Common myeloid progenitor, CD34-positive (primary cell): ENCODE measurements at regions not wholly inside any gene's neighbourhood (a gene's known extent, or its start where the extent isn't known, plus 50 kb on each side); places are given as distances from the start of the nearest gene placed in this dataset.
"Not testable (repeated sequence)": the region's sequence is repeated elsewhere in the genome, so short reads cannot be mapped to it uniquely, and the experiment has no call there.

ENCODE experiments used
- CTCF ChIA-PET: fragments of 350-600 bp; sonication (Branson Sonifier 250); formaldehyde crosslinking; loops from one replicate; lab custom pipeline; 2021; ENCODE audit warnings: antibody characterized with exemption; lab: Charles Lee
- POLR2A ChIA-PET: fragments of 350-600 bp; sonication (Branson Sonifier 250); formaldehyde crosslinking; loops from one replicate; lab custom pipeline; 2021; ENCODE audit warnings: antibody characterized with exemption; lab: Charles Lee
- DNase-seq, 3 donors: peaks; one replicate each; pipeline versions ENCODE4 v3.0.0 to v3.0.0-alpha.2; 2013
- H3K27ac ChIP-seq, 2 experiments: 1 replicate in 1 of 2; 2 replicates in 1 of 2; pipeline ENCODE4 v1.7.0; 2013; ENCODE audit warnings: inconsistent platforms in 2 of 2, low read length in 2 of 2, mild to moderate bottlenecking in 2 of 2, low read depth in 1 of 2, moderate library complexity in 1 of 2; ENCODE audit not compliant: severe bottlenecking in 2 of 2, insufficient read depth in 1 of 2, poor library complexity in 1 of 2
- H3K27me3 ChIP-seq, 5 experiments: replicated peaks in 2 of 5; 1 replicate in 3 of 5; 2 replicates in 2 of 5; pipeline versions ENCODE4 v1.6.1 to v1.7.0; 2013; ENCODE audit warnings: low read length in 4 of 5, mild to moderate bottlenecking in 2 of 5, moderate library complexity in 2 of 5, inconsistent platforms in 1 of 5; ENCODE audit not compliant: insufficient read depth in 5 of 5, control insufficient read depth in 4 of 5
- H3K36me3 ChIP-seq, 4 experiments: 1 replicate in 2 of 4; 2 replicates in 2 of 4; pipeline versions ENCODE4 v1.6.1 to v1.7.0; 2013; ENCODE audit warnings: low read length in 3 of 4, control low read depth in 1 of 4, mild to moderate bottlenecking in 1 of 4; ENCODE audit not compliant: control insufficient read depth in 4 of 4, insufficient read depth in 4 of 4
- H3K4me1 ChIP-seq, 4 experiments: 1 replicate in 3 of 4; 2 replicates in 1 of 4; pipeline versions ENCODE4 v1.6.1 to v1.7.1; 2013; ENCODE audit warnings: low read length in 3 of 4, mild to moderate bottlenecking in 3 of 4, control low read depth in 1 of 4, inconsistent platforms in 1 of 4, moderate library complexity in 1 of 4; ENCODE audit not compliant: control insufficient read depth in 4 of 4, insufficient read depth in 4 of 4; ENCODE audit errors: control extremely low read depth in 1 of 4
- H3K4me3 ChIP-seq, 7 experiments: 1 replicate in 4 of 7; 2 replicates in 3 of 7; pipeline versions ENCODE4 v1.5.1 to v1.7.0; 2013; ENCODE audit warnings: mild to moderate bottlenecking in 7 of 7, low read length in 6 of 7, moderate library complexity in 6 of 7, inconsistent platforms in 2 of 7, low read depth in 2 of 7, control low read depth in 1 of 7; ENCODE audit not compliant: insufficient read depth in 4 of 7, control insufficient read depth in 1 of 7; ENCODE audit errors: extremely low read depth in 1 of 7
- H3K9me3 ChIP-seq, 5 experiments: 1 replicate in 4 of 5; 2 replicates in 1 of 5; pipeline versions ENCODE4 v1.6.1 to v1.7.1; 2013; ENCODE audit warnings: low read length in 4 of 5, mild to moderate bottlenecking in 2 of 5, inconsistent platforms in 1 of 5, low read depth in 1 of 5, moderate library complexity in 1 of 5; ENCODE audit not compliant: control insufficient read depth in 4 of 5, insufficient read depth in 2 of 5; ENCODE audit errors: control extremely low read depth in 1 of 5
- WGBS: methylation state at CpG from one replicate; pipeline ENCODE4 v1.1.5; 2013; ENCODE audit not compliant: insufficient coverage; 5-methylcytosine and 5-hydroxymethylcytosine counted together

DNA sequence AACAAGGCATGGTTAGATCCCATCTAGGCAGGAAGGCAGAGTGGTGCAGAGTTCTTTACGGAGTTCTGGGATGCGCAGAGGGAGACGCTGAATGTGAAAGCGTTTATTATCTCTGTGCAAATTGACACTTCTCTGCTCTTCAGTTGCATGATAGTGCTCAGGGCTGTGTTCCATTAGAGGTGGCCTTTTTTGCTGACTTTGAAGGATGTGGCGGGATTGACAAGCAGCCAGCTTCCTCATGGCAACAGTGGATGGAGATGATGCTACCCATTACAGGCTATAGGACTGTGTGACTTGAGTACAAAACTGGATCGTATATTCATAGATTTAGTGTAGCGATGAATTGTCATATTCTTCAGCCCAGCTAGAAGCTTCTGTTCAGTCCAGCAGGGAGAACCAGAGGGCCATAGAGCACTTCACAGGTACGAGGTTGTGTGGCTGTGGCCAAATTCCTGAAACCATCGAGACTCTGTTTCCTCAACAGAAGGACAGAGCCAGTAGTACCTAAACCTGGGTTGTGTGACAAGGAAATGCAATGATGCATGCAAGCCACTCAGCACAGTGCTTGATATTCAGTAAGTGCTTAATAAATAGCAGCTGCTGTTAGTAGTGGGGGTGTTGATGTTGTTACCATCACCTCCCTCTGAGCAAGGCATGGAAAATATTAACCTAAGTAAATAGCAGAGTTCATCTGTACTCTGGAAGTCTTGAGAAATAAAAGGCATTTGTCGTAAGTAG is 430.0 kb upstream of the KAZN start:
- ChIA-PET POLR2A (no interaction called here), CTCF (no interaction called here)
- H3K4me1 ChIP-seq: no peaks in the 10 kb centered on the region

DNA sequence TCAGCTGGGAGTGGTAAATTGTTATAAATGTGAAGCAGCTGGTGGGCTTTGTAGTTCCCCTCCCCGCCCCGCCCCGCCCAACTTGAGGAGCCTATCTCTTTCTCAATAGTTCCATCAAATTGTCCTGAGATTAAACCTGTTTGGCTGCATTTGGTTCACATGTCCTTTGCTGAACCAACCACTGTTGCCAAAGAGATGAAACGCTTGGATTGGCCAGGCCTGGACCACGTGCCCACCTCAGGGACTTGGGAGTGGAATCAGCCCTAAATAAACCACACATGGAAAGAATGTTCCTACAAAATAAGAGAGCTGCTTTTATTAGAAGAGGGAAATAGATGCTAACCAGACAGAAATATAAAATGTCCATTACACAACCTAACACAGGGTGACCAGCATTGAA is 424.9 kb upstream of the KAZN start:
- WGBS: 100% methylated on average over 3 of the region's 5 CpGs
- Histone ChIP-seq H3K36me3 (no peaks in the 10 kb centered on the region), H3K27me3 (peaks cover 0 to 12% (median 2%) of the 10 kb centered on the region in 5 experiments), H3K9me3 (peaks cover 0 to 6% (median 2%) of the 10 kb centered on the region in 5 experiments), H3K4me3 (no peak overlapping the region), H3K4me1 (no peaks in the 10 kb centered on the region), H3K27ac (no peak overlapping the region)
- ChIA-PET CTCF (no interaction called here), POLR2A (no interaction called here)
- DNase-seq: no peak

More for the DNA sequence above, 430.0 kb upstream of the KAZN start:
- Histone ChIP-seq H3K4me3 (no peak overlapping the region), H3K27me3 (peaks cover 0 to 2% (median 0%) of the 10 kb centered on the region in 5 experiments), H3K9me3 (peaks cover 0 to 10% (median 8%) of the 10 kb centered on the region in 5 experiments), H3K27ac (no peak overlapping the region), H3K36me3 (no peaks in the 10 kb centered on the region)
- DNase-seq: no peak
- WGBS: 92% methylated on average over 10 of the region's 10 CpGs

DNA sequence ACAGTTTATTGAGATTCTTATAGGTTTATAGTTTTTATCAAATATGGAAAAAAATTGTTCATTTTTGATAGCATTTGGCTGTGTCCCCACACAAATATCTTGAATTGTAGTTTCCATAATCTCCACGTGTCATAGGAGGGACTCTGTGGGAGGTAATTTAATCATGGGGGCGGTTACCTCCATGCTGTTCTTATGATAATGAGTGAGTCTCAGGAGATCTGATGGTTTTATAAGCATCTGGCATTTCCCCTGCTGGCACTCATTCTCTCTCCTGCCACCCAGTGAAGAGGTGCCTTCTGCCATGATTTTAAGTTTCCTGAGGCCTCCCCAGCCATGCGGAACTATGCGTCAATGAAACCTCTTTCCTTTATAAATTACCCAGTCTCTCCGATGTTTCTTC is 420.6 kb upstream of the KAZN start:
- H3K36me3 ChIP-seq, H3K4me3 ChIP-seq, H3K27ac ChIP-seq, H3K9me3 ChIP-seq, CTCF ChIA-PET, POLR2A ChIA-PET, DNase-seq, H3K4me1 ChIP-seq: not testable (repeated sequence)
- WGBS: 86% methylated on average over 3 of the region's 5 CpGs
- peaks cover 0 to 44% (median 3%) of the 10 kb centered on the region in 5 experiments for H3K27me3 ChIP-seq

DNA sequence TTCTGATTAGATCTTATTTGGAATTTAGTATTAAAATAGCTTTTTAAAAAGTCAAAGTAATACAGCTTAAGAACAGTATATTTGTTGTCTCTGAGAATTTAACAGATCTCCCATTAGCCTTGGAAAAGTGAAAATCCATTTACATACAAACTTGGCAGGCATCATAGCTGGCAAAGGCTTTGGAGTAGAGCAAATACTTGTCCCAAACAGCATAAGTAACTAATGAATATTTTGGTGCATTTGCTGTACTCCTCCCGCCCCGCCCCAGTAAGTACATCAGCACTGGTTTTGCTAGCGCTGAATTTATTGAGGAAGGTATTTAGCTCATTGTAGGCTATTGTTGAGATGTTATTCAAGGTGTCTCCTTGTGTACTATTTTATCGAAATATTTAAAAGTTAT is 417.7 kb upstream of the KAZN start:
- Histone ChIP-seq H3K27ac (no peak overlapping the region), H3K4me1 (no peaks in the 10 kb centered on the region), H3K9me3 (no peaks in the 10 kb centered on the region), H3K4me3 (no peak overlapping the region), H3K36me3 (no peaks in the 10 kb centered on the region), H3K27me3 (peaks cover 0 to 51% (median 3%) of the 10 kb centered on the region in 5 experiments)
- no peak for DNase-seq
- WGBS: 83% methylated on average over 3 of the region's 4 CpGs
- ChIA-PET CTCF (no interaction called here), POLR2A (no interaction called here)

DNA sequence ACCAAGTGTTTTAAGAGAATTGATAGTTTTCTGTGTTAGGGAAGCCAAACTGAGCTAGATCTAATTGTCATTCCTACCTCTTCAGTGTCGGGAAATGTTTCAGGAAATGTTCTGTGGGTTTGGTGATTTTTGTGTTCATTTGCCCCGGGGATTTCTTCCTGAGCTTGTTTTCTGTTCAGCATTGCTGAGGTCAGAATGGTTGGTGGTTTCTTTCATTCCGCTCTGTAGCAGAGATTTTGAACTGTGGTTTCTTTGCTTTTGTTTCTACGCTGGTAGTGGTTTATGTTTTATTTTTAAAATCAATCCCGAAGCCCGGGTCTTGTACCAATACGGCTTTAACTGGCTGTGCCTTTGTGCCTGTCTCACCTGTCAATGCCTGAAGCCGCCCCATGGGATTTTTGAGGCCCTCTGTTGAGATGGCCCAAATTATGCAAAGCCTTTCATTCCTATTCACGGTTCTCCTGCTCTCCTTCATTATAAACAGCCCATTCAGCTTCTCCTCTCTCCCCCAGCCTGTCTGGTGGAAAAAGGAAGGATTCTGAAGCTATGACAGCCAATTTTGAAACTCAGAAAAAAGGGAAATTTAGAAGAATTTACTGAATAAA is 417.2 kb upstream of the KAZN start:
- ChIA-PET CTCF (no interaction called here), POLR2A (no interaction called here)
- no peak for DNase-seq

DNA sequence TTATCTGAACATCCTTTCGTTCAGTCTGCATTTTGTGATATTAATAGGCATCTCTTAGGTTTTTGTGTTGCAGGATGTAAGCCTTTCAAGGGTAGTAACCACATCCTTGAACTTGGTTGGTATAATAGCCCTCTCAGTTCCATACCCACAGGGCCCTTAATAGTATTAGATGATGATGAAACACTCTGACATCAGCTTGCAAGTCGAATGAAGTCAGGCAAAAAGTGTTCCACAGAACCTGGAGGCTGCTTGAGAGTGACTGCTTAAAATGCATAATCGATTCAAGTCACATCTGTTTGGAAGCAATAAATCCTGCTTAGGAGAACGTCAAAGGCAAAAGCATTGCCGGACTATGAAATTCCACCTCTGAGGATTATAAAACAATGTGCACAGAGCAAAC is 415.6 kb upstream of the KAZN start:
- ChIA-PET POLR2A (no interaction called here), CTCF (no interaction called here)
- WGBS: 87% methylated on average over 4 of the region's 5 CpGs
- Histone ChIP-seq H3K4me1 (no peaks in the 10 kb centered on the region), H3K4me3 (no peak overlapping the region), H3K27me3 (peaks cover 0 to 48% (median 3%) of the 10 kb centered on the region in 5 experiments), H3K27ac (no peak overlapping the region), H3K9me3 (peaks cover 0 to 3% (median 0%) of the 10 kb centered on the region in 5 experiments), H3K36me3 (no peaks in the 10 kb centered on the region)
- DNase-seq: no peak

More for the DNA sequence above, 417.2 kb upstream of the KAZN start:
- peaks cover 0 to 49% (median 3%) of the 10 kb centered on the region in 5 experiments for H3K27me3 ChIP-seq
- no peaks in the 10 kb centered on the region for H3K9me3 ChIP-seq
- WGBS: 21% methylated on average over 7 of the region's 9 CpGs
- no peaks in the 10 kb centered on the region for H3K4me1 ChIP-seq
- H3K36me3 ChIP-seq: no peaks in the 10 kb centered on the region
- H3K27ac ChIP-seq: no peak overlapping the region
- no peak overlapping the region for H3K4me3 ChIP-seq

DNA sequence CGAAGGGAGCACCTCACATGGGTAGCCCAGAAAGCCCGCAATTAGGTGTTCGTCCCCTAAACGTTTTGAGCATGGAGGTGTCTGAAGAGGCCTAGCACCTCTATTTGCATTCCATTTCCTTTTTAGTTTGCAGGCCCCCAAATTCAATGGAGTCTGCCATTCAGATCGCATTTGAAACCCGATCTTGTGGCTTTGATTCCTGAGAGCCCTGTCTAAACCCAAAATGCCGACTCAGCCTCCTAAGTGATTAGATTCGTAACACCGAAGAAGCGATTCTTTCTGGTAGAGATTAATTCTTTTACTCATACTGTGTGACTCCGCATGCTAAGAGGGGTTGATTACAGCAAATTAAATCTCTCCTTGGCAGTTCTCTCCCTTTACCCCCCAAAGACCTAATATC is 415.2 kb upstream of the KAZN start:
- ChIA-PET CTCF (no interaction called here), POLR2A (no interaction called here)
- H3K36me3 ChIP-seq: no peaks in the 10 kb centered on the region
- WGBS: 81% methylated on average over 8 of the region's 11 CpGs
- H3K9me3 ChIP-seq: peaks cover 0 to 3% (median 0%) of the 10 kb centered on the region in 5 experiments
- DNase-seq: no peak
- peaks cover 0 to 44% (median 3%) of the 10 kb centered on the region in 5 experiments for H3K27me3 ChIP-seq
- no peak overlapping the region for H3K27ac ChIP-seq
- H3K4me3 ChIP-seq: no peak overlapping the region
- H3K4me1 ChIP-seq: no peaks in the 10 kb centered on the region
